GM23338 (cell line): ENCODE measurements at regions not wholly inside any gene's neighbourhood (a gene's known extent, or its start where the extent isn't known, plus 50 kb on each side); places are given as distances from the start of the nearest gene placed in this dataset.

Experiments
- ATAC-seq: fragments of 200-7000 bp; cut with Tn5 transposase; 3 replicates; pipeline ENCODE4 v1.9.1; 2020
- DNase-seq: peaks from one replicate; pipeline ENCODE4 v3.0.0-alpha.2; 2015; ENCODE audit warnings: low spot score
- H2AFZ ChIP-seq: fragments of 200-600 bp; sonication (generic); 2 replicates; pipeline ENCODE4 v1.8.0; 2016; ENCODE audit warnings: antibody characterized with exemption, mild to moderate bottlenecking, moderate library complexity
- H3F3A ChIP-seq: fragments of 200-600 bp; sonication (generic); replicated peaks from 2 replicates; pipeline ENCODE4 v1.8.0; 2017; ENCODE audit warnings: antibody characterized with exemption, mixed run types, low read depth
- H3K27ac ChIP-seq: fragments of 200-600 bp; sonication (generic); 2 replicates; pipeline ENCODE4 v1.6.1; 2016; ENCODE audit warnings: low read depth
- H3K27me3 ChIP-seq: fragments of 200-600 bp; sonication (generic); 2 replicates; pipeline ENCODE4 v1.8.0; 2016; ENCODE audit warnings: mild to moderate bottlenecking, mixed run types, moderate library complexity; ENCODE audit not compliant: insufficient read depth
- H3K36me3 ChIP-seq: fragments of 200-600 bp; sonication (generic); 2 replicates; pipeline ENCODE4 v1.8.0; 2016; ENCODE audit warnings: mild to moderate bottlenecking; ENCODE audit not compliant: insufficient read depth
- H3K4me1 ChIP-seq: fragments of 200-600 bp; sonication (generic); 2 replicates; pipeline ENCODE4 v1.8.0; 2016; ENCODE audit warnings: mild to moderate bottlenecking, moderate library complexity; ENCODE audit not compliant: insufficient read depth
- H3K4me2 ChIP-seq: fragments of 200-600 bp; sonication (generic); 2 replicates; pipeline ENCODE4 v1.7.1; 2017; ENCODE audit warnings: mixed run types
- H3K4me3 ChIP-seq: fragments of 200-600 bp; sonication (generic); 2 replicates; pipeline ENCODE4 v1.6.1; 2016; ENCODE audit warnings: mixed run types
- H3K79me2 ChIP-seq: fragments of 200-600 bp; sonication (generic); replicated peaks from 2 replicates; pipeline ENCODE4 v1.8.0; 2017; ENCODE audit warnings: mild to moderate bottlenecking; ENCODE audit not compliant: insufficient read depth
- H3K9me2 ChIP-seq: fragments of 200-600 bp; sonication (generic); 2 replicates; pipeline ENCODE4 v1.8.0; 2017; ENCODE audit not compliant: insufficient read depth
- H4K20me1 ChIP-seq: fragments of 200-600 bp; sonication (generic); replicated peaks from 2 replicates; pipeline ENCODE4 v1.8.0; 2017; ENCODE audit warnings: mild to moderate bottlenecking; ENCODE audit not compliant: insufficient read depth
- H3K27ac Mint-ChIP-seq: 2 replicates; pipeline ENCODE4 v1.8.0; 2020; ENCODE audit warnings: inconsistent platforms, mild to moderate bottlenecking, moderate library complexity, mixed read lengths
- H3K27me3 Mint-ChIP-seq: 3 replicates; pipeline ENCODE4 v1.8.0; 2022; ENCODE audit warnings: low read depth, mild to moderate bottlenecking, moderate library complexity, mixed read lengths, inconsistent platforms; ENCODE audit not compliant: insufficient read depth, poor library complexity
- H3K36me3 Mint-ChIP-seq: 3 replicates; pipeline ENCODE4 v1.8.0; 2021; ENCODE audit warnings: low read depth, mild to moderate bottlenecking, inconsistent platforms, moderate library complexity, mixed read lengths
- H3K4me1 Mint-ChIP-seq: 3 replicates; pipeline ENCODE4 v1.8.0; 2020; ENCODE audit warnings: mild to moderate bottlenecking, inconsistent platforms, mixed read lengths
- H3K4me3 Mint-ChIP-seq: 3 replicates; pipeline ENCODE4 v1.8.0; 2021; ENCODE audit warnings: moderate library complexity, mild to moderate bottlenecking, inconsistent platforms, mixed read lengths
- H3K9me3 Mint-ChIP-seq: 3 replicates; pipeline ENCODE4 v1.8.0; 2020; ENCODE audit warnings: moderate library complexity, mild to moderate bottlenecking, inconsistent platforms, mixed read lengths
- CREB1 ChIP-seq: fragments of 250-450 bp; sonication (Bioruptor Pico); IDR thresholded peaks from 2 replicates; pipeline ENCODE4 v1.5.0; 2020; ENCODE audit warnings: low read depth, mild to moderate bottlenecking, moderate library complexity
- CTCF ChIP-seq, 2 experiments: fragments of 200-600 bp in 1 of 2; sonication (generic) in 1 of 2; conservative IDR thresholded peaks; 2 replicates each; pipeline versions ENCODE4 v1.5.1 to v1.6.1; 2016 to 2017; ENCODE audit warnings: antibody characterized with exemption in 2 of 2, low read depth in 2 of 2, mild to moderate bottlenecking in 2 of 2, moderate library complexity in 1 of 2
- ETS1 ChIP-seq: IDR thresholded peaks from 2 replicates; pipeline ENCODE4 v1.6.1; 2016; ENCODE audit warnings: antibody characterized with exemption
- EZH2 ChIP-seq: fragments of 200-600 bp; sonication (generic); IDR thresholded peaks from one replicate; pipeline ENCODE4 v1.8.0; 2017; ENCODE audit warnings: antibody characterized with exemption, mild to moderate bottlenecking, low read depth; ENCODE audit not compliant: unreplicated experiment
- EZH2phosphoT487 ChIP-seq: fragments of 200-600 bp; sonication (generic); IDR thresholded peaks from one replicate; pipeline ENCODE4 v1.8.1; 2018; ENCODE audit warnings: antibody characterized with exemption; ENCODE audit not compliant: unreplicated experiment
- JUNB ChIP-seq: IDR thresholded peaks from one replicate; pipeline ENCODE4 v1.6.1; 2016; ENCODE audit warnings: antibody characterized with exemption; ENCODE audit not compliant: unreplicated experiment
- NANOG ChIP-seq: IDR thresholded peaks from 2 replicates; pipeline ENCODE4 v1.6.1; 2016; ENCODE audit warnings: antibody characterized with exemption, borderline replicate concordance
- POLR2AphosphoS5 ChIP-seq: IDR thresholded peaks from 2 replicates; pipeline ENCODE4 v1.6.1; 2016; ENCODE audit warnings: antibody characterized with exemption, low read depth
- REST ChIP-seq: IDR thresholded peaks from one replicate; pipeline ENCODE4 v1.6.1; 2018; ENCODE audit warnings: antibody characterized with exemption; ENCODE audit not compliant: unreplicated experiment
- STAT1 ChIP-seq: IDR thresholded peaks from one replicate; pipeline ENCODE4 v1.6.1; 2016; ENCODE audit warnings: antibody characterized with exemption; ENCODE audit not compliant: unreplicated experiment
- ZNF114 ChIP-seq: fragments of 250-450 bp; sonication (Bioruptor Pico); IDR thresholded peaks from 2 replicates; pipeline ENCODE4 v1.5.0; 2020; ENCODE audit warnings: mild to moderate bottlenecking, moderate library complexity
- ZNF331 ChIP-seq: fragments of 250-450 bp; sonication (Bioruptor Pico); IDR thresholded peaks from 2 replicates; pipeline ENCODE4 v1.5.0; 2020; ENCODE audit warnings: low read depth, mild to moderate bottlenecking, moderate library complexity
- ZNF462 ChIP-seq: fragments of 250-450 bp; sonication (Bioruptor Pico); IDR thresholded peaks from 2 replicates; pipeline ENCODE4 v1.5.0; 2020; ENCODE audit warnings: mild to moderate bottlenecking, moderate library complexity

- H3K4me1 ChIP-seq: no peaks in the 10 kb centered on the region
- no peaks in the 10 kb centered on the region for H3F3A ChIP-seq
- H3K4me1 Mint-ChIP-seq: peaks cover 4% of the 10 kb centered on the region; the same call in 2 of the 3 replicates
- H3K27me3 ChIP-seq: no peaks in the 10 kb centered on the region
- no peak overlapping the region for H3K4me3 Mint-ChIP-seq
- no peak overlapping the region for H2AFZ ChIP-seq
- no peak overlapping the region for H3K27ac Mint-ChIP-seq
- no peaks in the 10 kb centered on the region for H3K79me2 ChIP-seq
- ATAC-seq (no peak), DNase-seq (no peak)
- no peaks in the 10 kb centered on the region for H3K36me3 ChIP-seq
- peaks cover 6% of the 10 kb centered on the region for H3K9me2 ChIP-seq
- H4K20me1 ChIP-seq: no peaks in the 10 kb centered on the region
- no peak overlapping the region for H3K27ac ChIP-seq
- peaks cover 12% of the 10 kb centered on the region for H3K9me3 Mint-ChIP-seq
- no peak overlapping the region for H3K4me3 ChIP-seq
- H3K27me3 Mint-ChIP-seq: no peaks in the 10 kb centered on the region
- peaks cover 12% of the 10 kb centered on the region for H3K36me3 Mint-ChIP-seq
- no peak for TF ChIP-seq REST
- TF ChIP-seq CTCF (conservative IDR thresholded peaks at IDR 0.05; ENCODE audit: low read depth in 2 of 2): no peak
- no peak for TF ChIP-seq JUNB
- TF ChIP-seq ETS1: no peak
- no peak for TF ChIP-seq STAT1
- TF ChIP-seq EZH2: no peak
- no peak for TF ChIP-seq ZNF331 (CRISPR knock-in tag)
- TF ChIP-seq CREB1 (CRISPR knock-in tag): no peak
- TF ChIP-seq ZNF462 (CRISPR knock-in tag): no peak
- no peak for TF ChIP-seq POLR2AphosphoS5
- TF ChIP-seq ZNF114 (CRISPR knock-in tag): no peak
- TF ChIP-seq NANOG: no peak
- TF ChIP-seq EZH2phosphoT487: no peak
- H3K4me2 ChIP-seq: no peak overlapping the region
Observed at GRCh38 chr7:24158975-24159374, 125.0 kb upstream of the NPY start.
